Type B pancreatic cell (in vitro differentiated cells): ENCODE measurements at regions not wholly inside any gene's neighbourhood (a gene's known extent, or its start where the extent isn't known, plus 50 kb on each side); places are given as distances from the start of the nearest gene placed in this dataset.

Source experiments
- DNase-seq: peaks from one replicate; pipeline ENCODE4 v3.0.0; 2021; ENCODE audit warnings: mixed read lengths; ENCODE audit not compliant: unreplicated experiment; ENCODE audit errors: extremely low spot score
- H3K27ac Mint-ChIP-seq: 2 replicates; pipeline ENCODE4 v1.8.0; 2021; ENCODE audit warnings: mild to moderate bottlenecking, mixed read lengths
- H3K27me3 Mint-ChIP-seq: 2 replicates; pipeline ENCODE4 v1.8.0; 2021; ENCODE audit warnings: mixed read lengths
- H3K36me3 Mint-ChIP-seq: 2 replicates; pipeline ENCODE4 v1.8.0; 2021; ENCODE audit warnings: mixed read lengths
- H3K4me1 Mint-ChIP-seq: one replicate; pipeline ENCODE4 v1.8.0; 2021; ENCODE audit warnings: mixed read lengths; ENCODE audit not compliant: unreplicated experiment
- H3K4me3 Mint-ChIP-seq: 2 replicates; pipeline ENCODE4 v1.8.0; 2021; ENCODE audit warnings: mild to moderate bottlenecking, mixed read lengths
- H3K9me3 Mint-ChIP-seq: 2 replicates; pipeline ENCODE4 v1.8.0; 2021; ENCODE audit warnings: mixed read lengths
- TF ChIP-seq, protein P1 (sequence below): fragments of 200-600 bp; sonication (generic); conservative IDR thresholded peaks from 2 replicates; pipeline ENCODE4 v1.5.0; 2021; ENCODE audit warnings: antibody characterized with exemption, mild to moderate bottlenecking

DNA sequence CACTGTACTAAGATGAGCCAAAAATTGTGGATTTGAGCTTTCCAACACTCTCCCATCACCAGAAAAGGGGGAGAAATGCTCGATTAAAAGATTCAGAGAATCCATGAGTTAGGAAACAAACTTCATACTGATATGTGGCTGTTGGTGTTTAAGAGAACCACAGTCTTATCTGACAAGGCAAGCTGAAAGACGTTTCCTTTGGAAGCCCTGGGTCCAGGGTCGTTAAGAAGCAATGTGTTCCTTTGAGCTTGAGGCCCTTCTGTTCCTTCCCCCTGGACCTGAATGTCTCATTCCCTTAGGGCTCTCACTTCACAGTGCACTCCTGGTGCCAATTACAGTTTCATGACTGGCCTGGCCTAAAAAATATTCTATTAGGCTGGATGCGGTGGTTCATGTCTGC is 524.8 kb upstream of the PPP2R3A start:
- DNase-seq, result no peak
- Mint-ChIP-seq H3K27me3 (peaks cover 1% of the 10 kb centered on the region), H3K9me3 (no peaks in the 10 kb centered on the region), H3K4me1 (no peaks in the 10 kb centered on the region), H3K4me3 (no peak overlapping the region), H3K36me3 (no peaks in the 10 kb centered on the region), H3K27ac (no peak overlapping the region)
- TF ChIP-seq, protein P1, sequence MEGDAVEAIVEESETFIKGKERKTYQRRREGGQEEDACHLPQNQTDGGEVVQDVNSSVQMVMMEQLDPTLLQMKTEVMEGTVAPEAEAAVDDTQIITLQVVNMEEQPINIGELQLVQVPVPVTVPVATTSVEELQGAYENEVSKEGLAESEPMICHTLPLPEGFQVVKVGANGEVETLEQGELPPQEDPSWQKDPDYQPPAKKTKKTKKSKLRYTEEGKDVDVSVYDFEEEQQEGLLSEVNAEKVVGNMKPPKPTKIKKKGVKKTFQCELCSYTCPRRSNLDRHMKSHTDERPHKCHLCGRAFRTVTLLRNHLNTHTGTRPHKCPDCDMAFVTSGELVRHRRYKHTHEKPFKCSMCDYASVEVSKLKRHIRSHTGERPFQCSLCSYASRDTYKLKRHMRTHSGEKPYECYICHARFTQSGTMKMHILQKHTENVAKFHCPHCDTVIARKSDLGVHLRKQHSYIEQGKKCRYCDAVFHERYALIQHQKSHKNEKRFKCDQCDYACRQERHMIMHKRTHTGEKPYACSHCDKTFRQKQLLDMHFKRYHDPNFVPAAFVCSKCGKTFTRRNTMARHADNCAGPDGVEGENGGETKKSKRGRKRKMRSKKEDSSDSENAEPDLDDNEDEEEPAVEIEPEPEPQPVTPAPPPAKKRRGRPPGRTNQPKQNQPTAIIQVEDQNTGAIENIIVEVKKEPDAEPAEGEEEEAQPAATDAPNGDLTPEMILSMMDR, result no peak

- H3K36me3 Mint-ChIP-seq, result no peaks in the 10 kb centered on the region
Measured at GRCh38 chr3:135444058-135444457, 521.5 kb upstream of the PPP2R3A start.

DNA sequence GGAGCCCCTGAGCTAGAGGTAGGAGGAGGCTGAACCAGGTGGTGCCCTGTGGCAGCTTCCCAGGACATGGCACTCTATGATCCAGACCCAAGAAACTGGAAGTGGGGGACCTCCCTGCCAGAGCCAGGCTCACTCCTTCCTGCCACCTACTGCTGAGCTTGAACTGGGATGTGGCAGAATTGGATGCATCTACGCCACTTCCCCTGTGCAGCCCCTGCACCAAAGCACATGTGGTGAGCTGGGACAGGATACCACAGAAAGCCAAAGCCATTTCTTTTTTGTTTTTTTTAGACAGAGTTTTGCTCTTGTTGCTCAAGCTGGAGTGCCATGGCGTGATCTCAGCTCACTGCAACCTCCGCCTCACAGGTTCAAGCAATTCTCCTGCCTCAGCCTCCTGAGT is 518.0 kb upstream of the PPP2R3A start:
- Mint-ChIP-seq H3K36me3 (no peaks in the 10 kb centered on the region), H3K27ac (no peak overlapping the region), H3K4me1 (no peaks in the 10 kb centered on the region), H3K4me3 (no peak overlapping the region), H3K27me3 (peaks cover 9% of the 10 kb centered on the region), H3K9me3 (no peaks in the 10 kb centered on the region)
- TF ChIP-seq, protein P1, result no peak
- DNase-seq, result no peak

More at GRCh38 chr3:135444058-135444457, 521.5 kb upstream of the PPP2R3A start:
- TF ChIP-seq, protein P1, result no peak
- no peak overlapping the region for H3K4me3 Mint-ChIP-seq
- H3K9me3 Mint-ChIP-seq, result no peaks in the 10 kb centered on the region
- no peak overlapping the region for H3K27ac Mint-ChIP-seq
- no peak for DNase-seq
- peaks cover 7% of the 10 kb centered on the region for H3K27me3 Mint-ChIP-seq
- H3K4me1 Mint-ChIP-seq, result no peaks in the 10 kb centered on the region

DNA sequence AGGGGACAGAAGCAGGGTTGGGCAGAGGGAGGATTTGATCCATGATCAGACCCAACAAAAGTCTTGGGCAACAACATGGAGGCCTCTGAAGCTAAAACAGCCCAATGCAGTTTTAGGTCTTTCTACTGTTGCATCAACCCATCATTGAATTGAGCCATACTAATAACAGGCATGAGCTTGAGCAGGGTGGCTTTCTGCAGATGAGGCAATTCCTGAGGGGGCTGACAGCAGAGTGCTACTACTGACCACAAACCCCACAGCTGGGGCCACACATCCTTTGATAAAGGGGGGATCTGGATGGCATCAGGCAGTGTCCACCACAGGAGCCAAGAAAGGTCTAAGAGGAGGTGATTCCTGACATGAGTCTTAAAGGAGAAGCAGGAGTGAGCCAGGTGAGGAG is 517.0 kb upstream of the PPP2R3A start:
- no peak for DNase-seq
- no peaks in the 10 kb centered on the region for H3K9me3 Mint-ChIP-seq
- H3K27me3 Mint-ChIP-seq, result peaks cover 9% of the 10 kb centered on the region
- H3K27ac Mint-ChIP-seq, result no peak overlapping the region
- no peak overlapping the region for H3K4me3 Mint-ChIP-seq
- TF ChIP-seq, protein P1, result no peak
- H3K36me3 Mint-ChIP-seq, result no peaks in the 10 kb centered on the region
- H3K4me1 Mint-ChIP-seq, result no peaks in the 10 kb centered on the region

DNA sequence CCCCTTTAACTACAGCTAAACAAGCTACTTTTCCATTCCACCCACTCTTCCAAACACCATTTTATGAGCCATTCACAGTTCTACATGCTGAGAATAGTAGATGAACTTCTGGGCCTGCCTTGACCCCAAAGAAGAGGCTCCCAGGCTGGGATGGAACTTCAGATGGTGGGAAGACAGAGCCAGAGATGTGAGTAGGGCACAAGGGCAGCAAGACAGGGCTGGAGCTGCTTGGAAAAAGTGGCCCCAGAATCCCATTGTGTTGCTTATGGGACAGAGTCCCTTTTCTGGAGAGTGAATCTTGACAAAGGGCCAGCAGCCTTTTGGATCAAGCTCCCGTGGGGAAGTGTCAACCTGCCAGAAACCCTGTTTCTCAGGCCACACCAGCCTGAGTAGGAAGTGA is 516.5 kb upstream of the PPP2R3A start:
- Mint-ChIP-seq H3K9me3 (no peaks in the 10 kb centered on the region), H3K27ac (no peak overlapping the region), H3K27me3 (peaks cover 9% of the 10 kb centered on the region), H3K4me1 (no peaks in the 10 kb centered on the region), H3K36me3 (no peaks in the 10 kb centered on the region), H3K4me3 (no peak overlapping the region)
- TF ChIP-seq, protein P1, result no peak
- DNase-seq, result no peak
